ENCODE measurements at regions not wholly inside any gene's neighbourhood (a gene's known extent, or its start where the extent isn't known, plus 50 kb on each side); places are given as distances from the start of the nearest gene placed in this dataset.

DNA sequence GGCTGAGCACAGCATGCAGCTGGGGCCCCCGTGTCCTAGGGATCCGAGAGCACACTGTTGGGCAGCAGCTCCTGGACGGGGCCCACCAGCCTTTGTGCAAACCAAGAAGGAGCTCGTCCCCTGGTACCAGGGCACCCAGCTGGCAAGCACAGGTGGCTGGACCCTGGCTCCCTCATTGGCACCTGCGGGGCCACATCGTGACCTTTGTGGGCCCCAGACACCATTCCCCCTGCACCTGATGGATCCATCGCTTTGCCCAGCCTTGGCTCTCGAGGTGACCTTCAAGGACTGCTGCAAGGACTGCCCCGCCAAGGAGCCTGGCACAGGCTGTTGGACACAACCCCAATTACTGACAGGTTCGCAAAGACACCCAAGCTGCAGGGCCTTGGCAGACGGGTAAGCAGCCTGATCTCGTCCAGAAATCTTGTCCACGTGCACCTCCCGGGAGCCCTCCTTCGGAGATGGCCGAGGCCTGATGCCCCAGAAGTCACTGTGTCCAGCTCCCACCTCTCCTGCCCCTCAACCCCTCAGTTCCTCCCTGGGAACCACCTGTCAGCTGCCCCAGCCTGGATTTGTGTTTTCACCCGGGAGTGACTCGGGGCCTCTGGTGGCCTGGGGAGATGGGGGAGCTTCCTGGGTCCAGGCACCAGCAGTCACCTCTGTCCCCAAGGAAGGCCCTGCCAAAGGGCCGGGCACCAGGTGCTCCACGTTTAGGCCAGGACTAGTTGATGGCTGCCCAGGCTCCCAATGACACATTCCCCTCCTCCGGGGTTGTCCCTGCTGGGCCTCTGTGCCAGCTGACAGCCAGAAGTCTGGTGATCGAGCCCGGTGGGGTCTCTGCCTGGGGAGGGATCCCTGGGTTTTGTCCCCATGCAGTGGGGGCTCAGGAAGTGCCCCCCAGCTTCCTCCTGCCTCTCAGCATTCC, 137.1 kb upstream of the PPP1R26 start:
- H3K79me1 ChIP-seq (ENCODE audit: low read length): no peaks in the 10 kb centered on the region
- H3K14ac ChIP-seq (ENCODE audit: low read length): no peak overlapping the region
- no peak overlapping the region for H3K27ac ChIP-seq (ENCODE audit: low read depth, low read length)
- H3K18ac ChIP-seq (ENCODE audit: low read length): no peak overlapping the region
- H2AFZ ChIP-seq (ENCODE audit: insufficient read depth, low read length, poor library complexity): no peak overlapping the region
- no peak overlapping the region for H3K4me2 ChIP-seq (ENCODE audit: low read length)
- H3K27me3 ChIP-seq (ENCODE audit: insufficient read depth, low read length): no peaks in the 10 kb centered on the region
- no peak overlapping the region for H2BK120ac ChIP-seq (ENCODE audit: insufficient read depth, low read length, poor library complexity)
- no peak overlapping the region for H4K12ac ChIP-seq (ENCODE audit: low read depth, low read length)
- H2BK5ac ChIP-seq (ENCODE audit: low read depth, low read length, poor library complexity): no peak overlapping the region
- H2AK5ac ChIP-seq (ENCODE audit: low read length): no peak overlapping the region
- no peak overlapping the region for H4K8ac ChIP-seq (ENCODE audit: low read depth, low read length)
- WGBS (ENCODE audit: extremely low coverage, insufficient coverage, insufficient read length): no CpG with 5 or more reads among the region's 23 CpGs
- H3K9ac ChIP-seq (ENCODE audit: low read length): no peak overlapping the region
- no peak for DNase-seq
- H3K4me1 ChIP-seq (ENCODE audit: control insufficient read depth in 1 of 2, insufficient read depth in 2 of 2, low read length in 2 of 2): no peaks in the 10 kb centered on the region
- H4K91ac ChIP-seq (ENCODE audit: low read depth, low read length): no peak overlapping the region
- H3K4me3 ChIP-seq (ENCODE audit: low read depth, low read length): no peak overlapping the region
- H3K4ac ChIP-seq (ENCODE audit: low read depth, low read length): no peak overlapping the region
- H3K79me2 ChIP-seq (ENCODE audit: control insufficient read depth, insufficient read depth, low read length, poor library complexity): no peaks in the 10 kb centered on the region
- H3K23ac ChIP-seq (ENCODE audit: low read length): no peak overlapping the region
- no peak overlapping the region for H2BK12ac ChIP-seq (ENCODE audit: low read length)
- peaks cover 2% of the 10 kb centered on the region for H3K9me3 ChIP-seq (ENCODE audit: insufficient read depth, low read depth, low read length)
- H3K36me3 ChIP-seq (ENCODE audit: control insufficient read depth in 1 of 2, insufficient read depth in 2 of 2, low read length in 2 of 2): no peaks in the 10 kb centered on the region

DNA sequence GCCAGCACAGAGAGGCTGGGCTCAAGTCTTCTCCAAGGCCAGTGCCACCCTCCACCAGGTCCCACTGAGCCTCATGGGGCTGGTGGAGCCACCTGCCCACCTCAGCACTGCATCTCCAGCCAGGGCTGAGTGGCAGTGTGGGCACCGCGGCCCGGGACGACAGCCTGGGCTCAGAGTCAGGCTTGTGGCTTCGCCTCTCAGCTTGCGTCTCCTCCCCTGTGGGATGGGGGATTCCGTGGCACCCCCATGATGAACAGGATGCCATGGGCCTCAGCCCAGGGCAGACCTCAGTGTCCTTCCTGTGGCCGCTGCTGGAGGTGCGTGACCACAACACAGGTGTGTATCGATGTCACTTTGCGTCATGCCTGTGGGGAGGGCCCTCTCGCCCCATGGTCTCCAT, 136.4 kb upstream of the PPP1R26 start:
- H3K79me1 ChIP-seq (ENCODE audit: low read length): no peaks in the 10 kb centered on the region
- no peak overlapping the region for H2BK5ac ChIP-seq (ENCODE audit: low read depth, low read length, poor library complexity)
- no peaks in the 10 kb centered on the region for H3K36me3 ChIP-seq (ENCODE audit: control insufficient read depth in 1 of 2, insufficient read depth in 2 of 2, low read length in 2 of 2)
- H2AFZ ChIP-seq (ENCODE audit: insufficient read depth, low read length, poor library complexity): no peak overlapping the region
- no peak overlapping the region for H3K23ac ChIP-seq (ENCODE audit: low read length)
- H4K91ac ChIP-seq (ENCODE audit: low read depth, low read length): no peak overlapping the region
- H3K79me2 ChIP-seq (ENCODE audit: control insufficient read depth, insufficient read depth, low read length, poor library complexity): no peaks in the 10 kb centered on the region
- H3K4me2 ChIP-seq (ENCODE audit: low read length): no peak overlapping the region
- no peak overlapping the region for H2AK5ac ChIP-seq (ENCODE audit: low read length)
- no peak overlapping the region for H3K4me3 ChIP-seq (ENCODE audit: low read depth, low read length)
- no peak overlapping the region for H3K18ac ChIP-seq (ENCODE audit: low read length)
- H3K14ac ChIP-seq (ENCODE audit: low read length): no peak overlapping the region
- no peak overlapping the region for H4K12ac ChIP-seq (ENCODE audit: low read depth, low read length)
- no peak overlapping the region for H3K4ac ChIP-seq (ENCODE audit: low read depth, low read length)
- H3K9ac ChIP-seq (ENCODE audit: low read length): no peak overlapping the region
- H3K27me3 ChIP-seq (ENCODE audit: insufficient read depth, low read length): no peaks in the 10 kb centered on the region
- no peak overlapping the region for H3K27ac ChIP-seq (ENCODE audit: low read depth, low read length)
- no peak for DNase-seq
- no peak overlapping the region for H2BK12ac ChIP-seq (ENCODE audit: low read length)
- peaks cover 2% of the 10 kb centered on the region for H3K9me3 ChIP-seq (ENCODE audit: insufficient read depth, low read depth, low read length)
- WGBS (ENCODE audit: extremely low coverage, insufficient coverage, insufficient read length): no CpG with 5 or more reads among the region's 12 CpGs
- H2BK120ac ChIP-seq (ENCODE audit: insufficient read depth, low read length, poor library complexity): no peak overlapping the region
- no peak overlapping the region for H4K8ac ChIP-seq (ENCODE audit: low read depth, low read length)
- no peaks in the 10 kb centered on the region for H3K4me1 ChIP-seq (ENCODE audit: control insufficient read depth in 1 of 2, insufficient read depth in 2 of 2, low read length in 2 of 2)

DNA sequence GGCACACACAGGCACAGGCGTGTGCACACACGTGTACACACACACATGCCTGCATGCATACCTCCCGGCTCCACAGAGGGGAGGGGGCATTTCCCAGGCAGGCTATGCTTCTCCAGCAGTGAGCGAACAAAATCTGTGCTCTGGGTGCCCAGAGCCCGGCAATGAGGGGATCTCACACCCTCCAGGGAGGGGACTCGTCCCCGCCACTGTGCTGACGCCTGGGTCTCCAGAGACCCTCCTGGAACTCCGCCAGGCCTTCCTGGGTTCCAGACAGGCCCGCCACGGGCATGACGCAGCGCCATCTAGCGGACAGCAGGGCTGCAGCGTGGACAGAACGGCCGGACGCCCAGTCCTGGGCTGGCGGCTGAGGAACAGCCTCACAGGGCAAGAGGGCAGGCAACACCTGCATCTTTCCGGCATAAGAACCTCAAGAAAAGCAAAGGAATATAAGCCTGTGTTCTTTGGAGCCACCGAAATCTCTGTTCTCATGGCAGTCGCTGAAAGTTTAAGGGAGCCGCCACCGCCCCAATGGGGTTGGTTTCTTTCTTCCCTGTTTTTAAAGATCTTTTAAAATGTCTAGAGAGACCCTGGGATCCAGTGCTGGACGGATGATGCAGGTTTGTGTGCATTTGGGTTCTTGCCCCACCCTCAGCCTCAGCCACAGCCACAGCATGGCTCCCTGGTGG, 135.6 kb upstream of the PPP1R26 start:
- no peak overlapping the region for H2AFZ ChIP-seq (ENCODE audit: insufficient read depth, low read length, poor library complexity)
- no peaks in the 10 kb centered on the region for H3K79me1 ChIP-seq (ENCODE audit: low read length)
- H4K12ac ChIP-seq (ENCODE audit: low read depth, low read length): no peak overlapping the region
- no peak overlapping the region for H3K23ac ChIP-seq (ENCODE audit: low read length)
- H3K27me3 ChIP-seq (ENCODE audit: insufficient read depth, low read length): no peaks in the 10 kb centered on the region
- H3K27ac ChIP-seq (ENCODE audit: low read depth, low read length): no peak overlapping the region
- peak; percentile 38 to 56 for DNase-seq
- no CpG with 5 or more reads among the region's 25 CpGs for WGBS (ENCODE audit: extremely low coverage, insufficient coverage, insufficient read length)
- H3K14ac ChIP-seq (ENCODE audit: low read length): no peak overlapping the region
- H4K91ac ChIP-seq (ENCODE audit: low read depth, low read length): no peak overlapping the region
- H3K9ac ChIP-seq (ENCODE audit: low read length): no peak overlapping the region
- H3K4me1 ChIP-seq (ENCODE audit: control insufficient read depth in 1 of 2, insufficient read depth in 2 of 2, low read length in 2 of 2): no peaks in the 10 kb centered on the region
- H3K4ac ChIP-seq (ENCODE audit: low read depth, low read length): no peak overlapping the region
- H2BK120ac ChIP-seq (ENCODE audit: insufficient read depth, low read length, poor library complexity): no peak overlapping the region
- H3K36me3 ChIP-seq (ENCODE audit: control insufficient read depth in 1 of 2, insufficient read depth in 2 of 2, low read length in 2 of 2): no peaks in the 10 kb centered on the region
- H2BK5ac ChIP-seq (ENCODE audit: low read depth, low read length, poor library complexity): no peak overlapping the region
- H2AK5ac ChIP-seq (ENCODE audit: low read length): no peak overlapping the region
- H3K4me2 ChIP-seq (ENCODE audit: low read length): no peak overlapping the region
- H3K4me3 ChIP-seq (ENCODE audit: low read depth, low read length): no peak overlapping the region
- H2BK12ac ChIP-seq (ENCODE audit: low read length): no peak overlapping the region
- H3K79me2 ChIP-seq (ENCODE audit: control insufficient read depth, insufficient read depth, low read length, poor library complexity): no peaks in the 10 kb centered on the region
- H4K8ac ChIP-seq (ENCODE audit: low read depth, low read length): no peak overlapping the region
- H3K9me3 ChIP-seq (ENCODE audit: insufficient read depth, low read depth, low read length): peaks cover 2% of the 10 kb centered on the region
- no peak overlapping the region for H3K18ac ChIP-seq (ENCODE audit: low read length)

DNA sequence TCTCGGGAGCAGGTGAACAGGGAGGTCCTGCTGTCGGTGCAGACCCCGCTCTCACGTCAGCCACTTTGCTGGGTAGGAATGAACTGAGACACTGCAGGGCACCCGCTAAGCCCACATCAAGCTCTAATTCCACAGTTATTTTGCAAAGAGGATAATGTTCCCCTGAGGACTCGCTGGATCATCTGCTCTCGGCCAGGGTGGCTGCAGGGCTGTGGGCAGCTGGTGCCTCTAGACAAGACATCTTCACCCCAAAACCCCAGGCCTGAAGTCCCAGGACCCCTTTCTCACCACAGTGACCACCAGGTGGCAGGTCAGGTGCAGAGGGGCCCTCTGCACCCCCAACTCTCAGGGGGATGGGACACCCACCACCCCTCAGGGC, 135.1 kb upstream of the PPP1R26 start:
- Histone ChIP-seq H3K79me2 (ENCODE audit: control insufficient read depth, insufficient read depth, low read length, poor library complexity) (no peaks in the 10 kb centered on the region), H2BK12ac (ENCODE audit: low read length) (no peak overlapping the region), H3K9ac (ENCODE audit: low read length) (no peak overlapping the region), H4K12ac (ENCODE audit: low read depth, low read length) (no peak overlapping the region), H3K4me2 (ENCODE audit: low read length) (no peak overlapping the region), H3K14ac (ENCODE audit: low read length) (no peak overlapping the region), H2AK5ac (ENCODE audit: low read length) (no peak overlapping the region), H4K91ac (ENCODE audit: low read depth, low read length) (no peak overlapping the region), H3K79me1 (ENCODE audit: low read length) (no peaks in the 10 kb centered on the region), H3K27ac (ENCODE audit: low read depth, low read length) (no peak overlapping the region), H4K8ac (ENCODE audit: low read depth, low read length) (no peak overlapping the region), H3K4ac (ENCODE audit: low read depth, low read length) (no peak overlapping the region), H2BK5ac (ENCODE audit: low read depth, low read length, poor library complexity) (no peak overlapping the region), H2BK120ac (ENCODE audit: insufficient read depth, low read length, poor library complexity) (no peak overlapping the region), H3K18ac (ENCODE audit: low read length) (no peak overlapping the region), H3K36me3 (ENCODE audit: control insufficient read depth in 1 of 2, insufficient read depth in 2 of 2, low read length in 2 of 2) (no peaks in the 10 kb centered on the region), H3K27me3 (ENCODE audit: insufficient read depth, low read length) (no peaks in the 10 kb centered on the region), H3K4me1 (ENCODE audit: control insufficient read depth in 1 of 2, insufficient read depth in 2 of 2, low read length in 2 of 2) (no peaks in the 10 kb centered on the region), H3K9me3 (ENCODE audit: insufficient read depth, low read depth, low read length) (peaks cover 2% of the 10 kb centered on the region), H2AFZ (ENCODE audit: insufficient read depth, low read length, poor library complexity) (no peak overlapping the region), H3K4me3 (ENCODE audit: low read depth, low read length) (no peak overlapping the region), H3K23ac (ENCODE audit: low read length) (no peak overlapping the region)
- WGBS (ENCODE audit: extremely low coverage, insufficient coverage, insufficient read length): no CpG with 5 or more reads among the region's 7 CpGs
- no peak for DNase-seq

Data from trophoblast cell (in vitro differentiated cells and primary cell).